GM10266 (cell line): ENCODE measurements at regions not wholly inside any gene's neighbourhood (a gene's known extent, or its start where the extent isn't known, plus 50 kb on each side); places are given as distances from the start of the nearest gene placed in this dataset.

Experiments used
- DNase-seq: peaks from one replicate; pipeline ENCODE4 v3.0.0; 2012; ENCODE audit errors: extremely low spot score
- CTCF ChIP-seq: IDR thresholded peaks from 2 replicates; pipeline ENCODE4 v1.5.1; 2012; ENCODE audit warnings: mild to moderate bottlenecking, low read depth; ENCODE audit not compliant: control insufficient read depth, insufficient read depth; ENCODE audit errors: missing control alignments

DNA sequence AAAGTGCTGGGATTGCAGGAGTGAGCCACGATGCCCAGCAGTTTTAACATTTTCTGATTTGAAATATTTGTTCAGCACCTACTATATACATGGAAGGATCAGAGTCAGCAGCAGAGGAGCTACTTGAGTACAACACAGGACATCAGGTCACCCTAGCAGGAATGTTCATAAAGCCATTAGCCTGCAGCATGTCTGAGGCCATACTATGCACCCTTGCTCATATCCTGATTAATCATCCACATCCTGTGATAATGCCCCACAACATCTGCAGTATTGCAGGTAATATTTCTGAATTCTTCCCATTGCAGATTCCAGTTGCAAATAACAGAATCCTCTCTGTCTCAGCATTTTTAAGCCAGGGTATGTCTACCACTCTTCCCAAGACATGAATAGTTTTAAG lies 135.5 kb upstream of the PRNP start:
- no peak for DNase-seq

DNA sequence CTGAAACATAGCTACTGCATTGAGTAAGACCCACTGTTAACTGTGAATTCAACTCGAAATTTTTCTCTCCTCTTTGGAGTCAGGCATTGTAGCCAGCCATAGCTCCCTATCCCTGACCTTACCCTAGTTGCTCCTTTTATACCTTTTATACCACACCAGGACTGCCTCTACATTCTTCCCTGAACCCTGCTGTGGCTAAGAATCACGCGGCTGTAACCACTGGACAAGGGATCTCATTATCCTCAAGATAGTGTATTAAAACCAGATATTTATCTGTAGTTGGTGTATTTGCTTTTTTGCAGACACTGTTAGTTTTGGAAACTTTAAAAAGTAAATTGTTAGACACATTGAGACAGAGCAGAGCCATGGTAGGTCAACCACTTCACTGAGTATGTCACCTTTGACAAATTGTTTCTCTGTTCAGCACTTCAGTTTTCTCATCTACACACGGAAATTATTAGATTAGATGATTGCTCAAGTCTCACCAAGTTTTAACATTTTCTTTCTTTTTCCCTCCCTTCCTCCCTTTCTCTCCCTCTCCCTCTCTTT lies 136.5 kb upstream of the PRNP start:
- no peak for DNase-seq
- no peak for TF ChIP-seq CTCF

More for the DNA sequence above, 135.5 kb upstream of the PRNP start:
- TF ChIP-seq CTCF = no peak

GRCh38 chr20:4548552-4548951 lies 137.7 kb upstream of the PRNP start:
- no peak for TF ChIP-seq CTCF
- no peak for DNase-seq

DNA sequence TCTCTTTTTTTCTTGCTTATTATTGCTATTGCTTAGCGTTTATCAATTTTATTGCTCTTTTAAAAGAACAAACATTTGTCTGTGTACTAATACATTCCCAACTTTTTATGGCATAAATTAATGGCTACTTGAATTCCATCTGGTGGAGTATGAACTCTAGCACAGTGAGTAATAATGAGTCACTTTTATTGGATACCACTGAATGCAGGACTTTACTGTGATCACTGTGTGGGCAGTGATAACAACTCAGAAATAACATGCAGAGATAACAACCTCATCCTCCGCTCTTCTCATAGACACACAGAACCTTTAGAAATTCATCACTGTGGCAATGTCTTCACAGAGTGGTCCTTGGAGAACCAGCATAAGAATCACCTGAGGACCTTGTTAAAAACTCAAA lies 139.5 kb upstream of the PRNP start:
- DNase-seq = no peak
- TF ChIP-seq CTCF = no peak

GRCh38 chr20:4546342-4546741 lies 139.9 kb upstream of the PRNP start:
- no peak for DNase-seq
- TF ChIP-seq CTCF = no peak

DNA sequence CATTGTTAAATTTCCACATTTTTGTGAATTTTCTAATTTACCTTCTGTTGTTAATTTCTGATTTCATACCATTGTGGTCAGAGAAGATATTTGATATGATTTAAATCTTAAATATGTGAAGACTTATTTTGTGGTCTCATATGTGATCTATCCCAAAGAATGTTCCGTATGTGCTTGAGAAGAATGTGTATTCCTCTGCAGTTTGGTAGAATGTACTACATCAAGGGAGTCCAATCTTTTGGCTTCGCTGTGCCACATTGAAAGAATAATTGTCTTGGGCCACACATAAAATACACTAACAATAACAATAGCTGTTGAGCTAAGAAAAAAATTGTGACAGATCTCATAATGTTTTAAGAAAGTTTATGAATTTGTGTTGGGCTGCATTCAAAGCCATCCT lies 140.7 kb upstream of the PRNP start:
- no peak for TF ChIP-seq CTCF
- no peak for DNase-seq

GRCh38 chr20:4544765-4545164 lies 141.5 kb upstream of the PRNP start:
- DNase-seq = no peak
- TF ChIP-seq CTCF = no peak
